Fibroblast of pulmonary artery (primary cell): ENCODE measurements at regions not wholly inside any gene's neighbourhood (a gene's known extent, or its start where the extent isn't known, plus 50 kb on each side); places are given as distances from the start of the nearest gene placed in this dataset.

Experiments used
- DNase-seq: peaks from one replicate; pipeline ENCODE4 v3.0.0-alpha.2; 2010; ENCODE audit warnings: low read depth
- H3K4me3 ChIP-seq: replicated peaks from 2 replicates; pipeline ENCODE4 v1.5.1; 2011; ENCODE audit warnings: low read depth, mild to moderate bottlenecking, control low read depth, low read length, moderate library complexity
- CTCF ChIP-seq: IDR thresholded peaks from 2 replicates; pipeline ENCODE4 v1.5.1; 2011; ENCODE audit warnings: mild to moderate bottlenecking, control low read depth, low read length, inconsistent platforms; ENCODE audit errors: missing control alignments

GRCh38 chr6:137413482-137413881 lies 80.7 kb downstream of the OLIG3 start:
- no peak overlapping the region for H3K4me3 ChIP-seq
- no peak for TF ChIP-seq CTCF
- DNase-seq = no peak

- DNase-seq = no peak
- H3K4me3 ChIP-seq = no peak overlapping the region
- no peak for TF ChIP-seq CTCF
Observed at GRCh38 chr6:137412562-137412961, 81.6 kb downstream of the OLIG3 start.

GRCh38 chr6:137409266-137409777 lies 84.9 kb downstream of the OLIG3 start:
- no peak for TF ChIP-seq CTCF
- no peak for DNase-seq
- no peak overlapping the region for H3K4me3 ChIP-seq

GRCh38 chr6:137407816-137408215 lies 86.4 kb downstream of the OLIG3 start:
- H3K4me3 ChIP-seq = no peak overlapping the region
- DNase-seq = no peak
- TF ChIP-seq CTCF = no peak

- no peak overlapping the region for H3K4me3 ChIP-seq
- no peak for TF ChIP-seq CTCF
- DNase-seq = no peak
Observed at GRCh38 chr6:137405806-137406205, 88.4 kb downstream of the OLIG3 start.

GRCh38 chr6:137403855-137404254 lies 90.3 kb downstream of the OLIG3 start:
- TF ChIP-seq CTCF = no peak
- no peak for DNase-seq
- no peak overlapping the region for H3K4me3 ChIP-seq

GRCh38 chr6:137403443-137403842 lies 90.8 kb downstream of the OLIG3 start:
- TF ChIP-seq CTCF = no peak
- no peak overlapping the region for H3K4me3 ChIP-seq
- no peak for DNase-seq
